A549 (cell line): ENCODE measurements at regions not wholly inside any gene's neighbourhood (a gene's known extent, or its start where the extent isn't known, plus 50 kb on each side); places are given as distances from the start of the nearest gene placed in this dataset.

Experiments used
- KDM1A ChIP-seq: fragments of 200-600 bp; sonication (generic); IDR thresholded peaks from 2 replicates; pipeline ENCODE4 v1.6.1; 2016; ENCODE audit warnings: low read depth, mild to moderate bottlenecking
- POLR2A ChIP-seq: IDR thresholded peaks from 2 replicates; pipeline ENCODE4 v1.6.1; 2012; ENCODE audit warnings: mild to moderate bottlenecking, low read length

DNA sequence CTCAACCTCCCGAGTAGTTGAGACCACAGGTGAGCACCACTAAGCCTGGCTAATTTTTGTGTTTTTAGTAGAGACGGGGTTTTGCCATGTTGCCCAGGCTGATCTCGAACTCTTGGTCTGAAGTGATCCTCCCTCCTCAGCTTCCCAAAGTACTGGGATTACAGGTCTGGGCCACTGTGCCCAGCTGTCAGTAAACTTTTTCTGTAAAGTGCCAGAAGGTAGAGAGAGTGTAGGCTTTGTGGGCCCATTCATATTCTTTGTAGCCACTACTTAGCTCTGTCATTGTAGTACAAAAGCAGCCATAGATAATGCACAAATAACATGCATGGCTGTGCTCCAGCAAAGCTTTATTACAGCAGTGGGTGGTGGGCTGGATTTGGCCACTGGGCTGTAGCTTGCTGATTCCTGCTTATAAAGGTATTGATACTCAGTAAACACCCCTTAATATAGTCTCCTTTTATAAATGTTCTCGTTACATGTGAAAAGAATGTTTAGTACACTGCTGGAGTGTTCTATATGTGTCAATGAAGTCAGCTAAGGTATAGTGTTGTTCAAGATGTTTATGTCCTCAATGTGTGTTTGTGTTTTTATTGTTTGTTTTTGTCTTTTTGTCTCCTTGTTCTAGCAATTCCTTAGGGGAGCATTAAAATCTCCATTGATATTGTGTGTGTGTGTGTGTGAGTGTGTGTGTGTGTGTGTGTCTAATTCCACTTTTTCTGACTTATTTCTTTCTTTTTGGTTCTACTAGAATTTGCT is 644.7 kb upstream of the DPP6 start:
- TF ChIP-seq KDM1A (no peak), POLR2A (no peak)
